22Rv1 (cell line): ENCODE measurements at regions not wholly inside any gene's neighbourhood (a gene's known extent, or its start where the extent isn't known, plus 50 kb on each side); places are given as distances from the start of the nearest gene placed in this dataset.

ENCODE experiments used
- H3K27ac ChIP-seq: fragments of 450-650 bp; 2 replicates; pipeline ENCODE4 v1.5.1; 2017
- CTCF ChIP-seq: fragments of 450-650 bp; IDR thresholded peaks from 2 replicates; pipeline ENCODE4 v1.5.1; 2017; ENCODE audit warnings: mild to moderate bottlenecking
- ZFX ChIP-seq: fragments of 450-650 bp; IDR thresholded peaks from 2 replicates; pipeline ENCODE4 v1.6.1; 2017; ENCODE audit warnings: antibody characterized with exemption, borderline replicate concordance

DNA sequence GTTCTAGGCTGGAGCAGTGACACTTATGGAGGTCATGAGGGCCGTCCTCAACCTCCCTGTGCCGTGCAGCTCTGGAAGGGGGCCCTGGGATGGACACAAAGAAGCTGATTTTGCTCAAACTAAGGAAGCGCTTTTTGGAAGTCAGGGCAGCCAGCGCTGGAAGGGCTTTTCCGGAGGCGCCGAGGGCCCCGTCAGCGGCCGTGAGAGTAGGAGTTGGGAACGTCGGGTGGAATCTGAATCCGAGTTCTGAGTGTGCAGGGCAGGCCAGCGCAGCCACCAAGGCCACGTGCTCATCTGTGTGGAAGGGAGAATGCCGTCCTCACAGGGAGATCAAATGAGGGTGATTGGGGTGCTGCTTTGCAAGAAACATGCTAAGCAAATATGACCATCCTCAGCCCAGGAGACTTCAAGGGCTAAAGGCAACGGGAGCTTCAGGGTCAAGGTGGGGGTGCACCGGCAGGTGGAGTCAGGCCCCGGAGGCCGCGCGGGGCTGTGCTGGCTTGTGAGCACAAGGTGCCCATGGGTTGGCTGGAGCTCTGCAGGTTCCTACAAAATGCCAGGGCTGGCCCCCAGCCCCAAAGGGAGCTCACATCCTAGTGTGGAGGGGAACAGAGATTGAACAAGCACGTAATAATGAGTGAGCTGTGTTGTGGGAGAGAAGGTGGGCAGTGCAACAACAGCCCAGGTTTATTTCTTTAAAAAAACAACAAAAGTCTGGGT, 70.4 kb upstream of the HPCAL1 start:
- H3K27ac ChIP-seq: no peak overlapping the region
- TF ChIP-seq ZFX (no peak), CTCF (no peak)

- TF ChIP-seq CTCF (no peak), ZFX (no peak)
- no peak overlapping the region for H3K27ac ChIP-seq
Measured at GRCh38 chr2:10233131-10234012, 69.3 kb upstream of the HPCAL1 start.

DNA sequence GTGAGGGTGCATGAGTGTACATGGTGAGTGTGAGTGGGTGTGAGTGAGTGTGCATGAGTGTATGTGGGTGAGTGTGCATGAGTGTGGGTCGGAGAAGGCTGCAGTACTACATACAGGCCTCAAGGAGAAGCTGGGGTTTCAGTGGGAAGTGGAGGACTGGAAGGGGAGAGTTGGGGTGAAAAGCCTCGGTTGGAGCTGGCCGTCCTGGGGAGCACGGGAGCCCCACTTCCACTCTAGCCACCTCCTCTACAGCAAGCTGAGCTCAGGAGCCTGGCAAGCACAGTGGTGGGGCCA, 68.7 kb upstream of the HPCAL1 start:
- no peak overlapping the region for H3K27ac ChIP-seq
- no peak for TF ChIP-seq CTCF
- no peak for TF ChIP-seq ZFX

DNA sequence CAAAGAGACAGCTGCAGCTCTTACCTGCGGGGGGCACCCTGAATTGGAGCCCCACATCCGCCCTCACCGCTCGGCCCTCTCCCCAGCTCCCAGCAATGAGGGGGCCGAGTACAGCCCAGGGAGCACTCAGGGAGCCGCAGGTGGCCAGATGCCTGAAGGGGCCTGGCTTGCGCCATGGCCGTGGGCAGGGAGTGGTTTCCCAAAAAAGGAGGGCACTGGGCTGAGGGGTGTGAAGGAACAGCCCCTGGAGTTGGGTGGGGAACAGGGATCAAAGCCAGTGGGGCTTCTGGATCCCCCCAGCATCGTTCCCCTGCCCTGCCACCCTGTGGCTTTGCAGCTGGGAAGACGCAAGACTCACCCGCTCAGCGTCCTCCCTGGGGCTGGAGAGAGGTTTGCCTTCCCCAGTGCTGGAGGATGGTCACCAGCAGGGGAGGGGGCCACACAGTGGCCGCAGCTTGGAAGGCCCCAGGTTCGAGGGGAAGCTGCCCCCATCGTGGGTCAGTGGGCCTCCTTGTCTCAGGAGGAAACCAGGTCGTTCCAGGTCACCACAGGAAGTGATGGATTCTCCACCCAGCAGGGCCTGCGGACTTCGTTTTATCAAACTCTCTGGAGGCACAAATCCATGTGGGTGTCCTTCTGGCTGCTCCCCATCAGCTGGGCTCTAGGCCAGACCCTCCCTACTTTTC, 68.2 kb upstream of the HPCAL1 start:
- TF ChIP-seq ZFX (no peak), CTCF (no peak)
- H3K27ac ChIP-seq: no peak overlapping the region

GRCh38 chr2:10235099-10235908, 67.4 kb upstream of the HPCAL1 start:
- no peak for TF ChIP-seq CTCF
- no peak for TF ChIP-seq ZFX
- H3K27ac ChIP-seq: no peak overlapping the region

- no peak overlapping the region for H3K27ac ChIP-seq
- TF ChIP-seq CTCF (no peak), ZFX (no peak)
Measured at GRCh38 chr2:10235909-10236550, 66.7 kb upstream of the HPCAL1 start.
